Astrocyte (in vitro differentiated cells and primary cell): ENCODE measurements at regions not wholly inside any gene's neighbourhood (a gene's known extent, or its start where the extent isn't known, plus 50 kb on each side); places are given as distances from the start of the nearest gene placed in this dataset.

ENCODE experiments used
- DNase-seq: peaks from one replicate; pipeline ENCODE4 v3.0.0-alpha.2; 2010; ENCODE audit warnings: low read depth
- FAIRE-seq: peaks from 2 replicates; lab custom pipeline; 2011; peaks lifted over from hg19 to GRCh38; lab: Jason Lieb, UNC
- H2AFZ ChIP-seq: 2 replicates; pipeline ENCODE4 v1.6.0; 2012; ENCODE audit warnings: low read depth, low read length, inconsistent platforms
- H3K27ac ChIP-seq: 2 replicates; pipeline ENCODE4 v1.5.1; 2011; ENCODE audit warnings: low read depth, low read length, inconsistent platforms
- H3K27me3 ChIP-seq: 2 replicates; pipeline ENCODE4 v1.6.0; 2011; ENCODE audit warnings: low read length, inconsistent platforms; ENCODE audit not compliant: insufficient read depth
- H3K36me3 ChIP-seq: 2 replicates; pipeline ENCODE4 v1.5.1; 2011; ENCODE audit warnings: low read length, inconsistent platforms; ENCODE audit not compliant: insufficient read depth
- H3K4me1 ChIP-seq: 2 replicates; pipeline ENCODE4 v1.5.1; 2011; ENCODE audit warnings: low read length, inconsistent platforms; ENCODE audit not compliant: insufficient read depth
- H3K4me2 ChIP-seq: 2 replicates; pipeline ENCODE4 v1.6.0; 2012; ENCODE audit warnings: low read length, inconsistent platforms
- H3K4me3 ChIP-seq: 2 replicates; pipeline ENCODE4 v1.5.1; 2011; ENCODE audit warnings: low read depth, mild to moderate bottlenecking, low read length, inconsistent platforms; ENCODE audit not compliant: insufficient read depth
- H3K79me2 ChIP-seq: 2 replicates; pipeline ENCODE4 v1.6.0; 2012; ENCODE audit warnings: mild to moderate bottlenecking, low read length, inconsistent platforms; ENCODE audit not compliant: insufficient read depth
- H3K9ac ChIP-seq: 2 replicates; pipeline ENCODE4 v1.6.0; 2012; ENCODE audit warnings: mild to moderate bottlenecking, low read length, inconsistent platforms
- H3K9me3 ChIP-seq: 2 replicates; pipeline ENCODE4 v1.5.1; 2012; ENCODE audit warnings: low read depth, mild to moderate bottlenecking, low read length, inconsistent platforms; ENCODE audit not compliant: insufficient read depth
- H4K20me1 ChIP-seq: 2 replicates; pipeline ENCODE4 v1.6.0; 2012; ENCODE audit warnings: low read length, inconsistent platforms; ENCODE audit not compliant: insufficient read depth
- H3K27ac Mint-ChIP-seq: one replicate; pipeline ENCODE4 v1.8.0; 2021; ENCODE audit warnings: mild to moderate bottlenecking, mixed read lengths; ENCODE audit not compliant: unreplicated experiment
- H3K27me3 Mint-ChIP-seq: one replicate; pipeline ENCODE4 v1.8.0; 2021; ENCODE audit warnings: low read depth, mixed read lengths; ENCODE audit not compliant: unreplicated experiment
- H3K36me3 Mint-ChIP-seq: one replicate; pipeline ENCODE4 v1.8.0; 2021; ENCODE audit warnings: low read depth, mixed read lengths; ENCODE audit not compliant: unreplicated experiment
- H3K4me1 Mint-ChIP-seq: one replicate; pipeline ENCODE4 v1.8.0; 2021; ENCODE audit warnings: low read depth, mixed read lengths; ENCODE audit not compliant: unreplicated experiment
- H3K4me3 Mint-ChIP-seq: one replicate; pipeline ENCODE4 v1.8.0; 2021; ENCODE audit warnings: mild to moderate bottlenecking, moderate library complexity, mixed read lengths; ENCODE audit not compliant: unreplicated experiment
- H3K9me3 Mint-ChIP-seq: one replicate; pipeline ENCODE4 v1.8.0; 2021; ENCODE audit warnings: mild to moderate bottlenecking, mixed read lengths; ENCODE audit not compliant: unreplicated experiment
- EZH2 ChIP-seq: IDR thresholded peaks from 2 replicates; pipeline ENCODE4 v1.6.1; 2012; ENCODE audit warnings: mild to moderate bottlenecking, low read length, inconsistent platforms; ENCODE audit not compliant: insufficient read depth
- TF ChIP-seq, protein P1 (sequence below): IDR thresholded peaks from 2 replicates; pipeline ENCODE4 v1.5.1; 2011; ENCODE audit warnings: low read depth, mild to moderate bottlenecking, inconsistent platforms, low read length, moderate library complexity; ENCODE audit not compliant: insufficient read depth

DNA sequence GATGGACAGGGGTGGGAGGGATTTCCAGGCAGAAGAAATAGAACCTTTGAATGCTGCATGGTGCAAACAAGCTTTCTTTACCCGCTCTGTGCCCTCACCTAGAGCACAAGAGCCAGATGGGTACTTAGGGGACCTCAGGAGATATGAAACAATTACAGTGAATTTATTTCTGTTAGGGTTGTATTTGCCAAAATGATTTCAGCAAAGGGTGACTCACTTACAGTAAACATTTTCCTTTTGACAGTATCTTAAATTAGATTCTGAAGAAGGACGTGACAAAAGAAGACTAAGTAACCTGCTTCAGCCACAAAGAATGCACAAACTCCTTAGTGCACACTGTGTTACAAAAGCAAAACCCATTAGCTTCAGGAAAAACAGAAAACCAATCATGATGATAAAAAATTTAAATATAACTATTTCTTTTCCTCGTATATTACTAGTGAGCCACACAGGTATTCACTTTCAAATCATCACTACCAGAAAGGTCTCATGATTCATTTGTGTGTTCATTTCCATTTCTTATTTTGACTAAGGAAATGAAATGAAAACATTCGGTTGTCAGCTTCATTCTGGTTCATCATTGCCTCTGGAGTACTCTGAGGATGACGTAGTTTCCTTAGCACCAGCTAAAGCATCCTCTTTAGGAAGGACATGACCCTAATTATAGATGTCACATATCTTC lies 158.8 kb downstream of the NHLRC3 start:
- Histone ChIP-seq H3K9ac (no peak overlapping the region), H2AFZ (no peak overlapping the region), H3K9me3 (no peaks in the 10 kb centered on the region), H3K79me2 (no peaks in the 10 kb centered on the region), H4K20me1 (no peaks in the 10 kb centered on the region), H3K4me3 (no peak overlapping the region), H3K27ac (no peak overlapping the region), H3K27me3 (no peaks in the 10 kb centered on the region), H3K4me2 (no peak overlapping the region), H3K4me1 (no peaks in the 10 kb centered on the region), H3K36me3 (no peaks in the 10 kb centered on the region)
- FAIRE-seq: no peak
- H3K27ac Mint-ChIP-seq: no peak overlapping the region
- no peaks in the 10 kb centered on the region for H3K36me3 Mint-ChIP-seq
- DNase-seq: no peak
- TF ChIP-seq EZH2: no peak
- TF ChIP-seq, protein P1, sequence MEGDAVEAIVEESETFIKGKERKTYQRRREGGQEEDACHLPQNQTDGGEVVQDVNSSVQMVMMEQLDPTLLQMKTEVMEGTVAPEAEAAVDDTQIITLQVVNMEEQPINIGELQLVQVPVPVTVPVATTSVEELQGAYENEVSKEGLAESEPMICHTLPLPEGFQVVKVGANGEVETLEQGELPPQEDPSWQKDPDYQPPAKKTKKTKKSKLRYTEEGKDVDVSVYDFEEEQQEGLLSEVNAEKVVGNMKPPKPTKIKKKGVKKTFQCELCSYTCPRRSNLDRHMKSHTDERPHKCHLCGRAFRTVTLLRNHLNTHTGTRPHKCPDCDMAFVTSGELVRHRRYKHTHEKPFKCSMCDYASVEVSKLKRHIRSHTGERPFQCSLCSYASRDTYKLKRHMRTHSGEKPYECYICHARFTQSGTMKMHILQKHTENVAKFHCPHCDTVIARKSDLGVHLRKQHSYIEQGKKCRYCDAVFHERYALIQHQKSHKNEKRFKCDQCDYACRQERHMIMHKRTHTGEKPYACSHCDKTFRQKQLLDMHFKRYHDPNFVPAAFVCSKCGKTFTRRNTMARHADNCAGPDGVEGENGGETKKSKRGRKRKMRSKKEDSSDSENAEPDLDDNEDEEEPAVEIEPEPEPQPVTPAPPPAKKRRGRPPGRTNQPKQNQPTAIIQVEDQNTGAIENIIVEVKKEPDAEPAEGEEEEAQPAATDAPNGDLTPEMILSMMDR: no peak
- no peaks in the 10 kb centered on the region for H3K9me3 Mint-ChIP-seq
- peaks cover 16% of the 10 kb centered on the region for H3K4me1 Mint-ChIP-seq
- H3K4me3 Mint-ChIP-seq: no peak overlapping the region
- H3K27me3 Mint-ChIP-seq: peaks cover 9% of the 10 kb centered on the region

DNA sequence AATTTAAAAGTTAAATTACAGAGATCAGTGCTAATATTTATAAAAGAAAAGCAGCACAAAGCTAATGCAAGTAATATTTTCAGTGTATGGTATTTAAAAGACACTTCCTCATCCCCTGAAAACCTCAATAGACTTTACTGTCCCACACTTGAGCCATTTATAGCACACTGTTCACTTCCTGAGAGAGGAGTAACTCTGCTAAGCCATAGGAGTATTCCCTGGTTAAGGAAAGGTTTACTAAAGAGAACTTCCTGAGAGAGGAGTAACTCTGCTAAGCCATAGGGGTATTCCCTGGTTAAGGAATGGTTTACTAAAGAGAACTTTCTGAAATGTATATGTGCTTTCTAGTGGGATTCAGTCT lies 159.4 kb downstream of the NHLRC3 start:
- DNase-seq (no peak), FAIRE-seq (no peak)
- H3K4me3 ChIP-seq: no peak overlapping the region
- H3K36me3 ChIP-seq: no peaks in the 10 kb centered on the region
- peaks cover 16% of the 10 kb centered on the region for H3K4me1 Mint-ChIP-seq
- peaks cover 9% of the 10 kb centered on the region for H3K27me3 Mint-ChIP-seq
- no peaks in the 10 kb centered on the region for H3K79me2 ChIP-seq
- H3K4me1 ChIP-seq: no peaks in the 10 kb centered on the region
- H3K27me3 ChIP-seq: no peaks in the 10 kb centered on the region
- H3K4me3 Mint-ChIP-seq: no peak overlapping the region
- H3K9me3 ChIP-seq: no peaks in the 10 kb centered on the region
- no peaks in the 10 kb centered on the region for H3K36me3 Mint-ChIP-seq
- no peaks in the 10 kb centered on the region for H4K20me1 ChIP-seq
- H3K27ac ChIP-seq: no peak overlapping the region
- no peaks in the 10 kb centered on the region for H3K9me3 Mint-ChIP-seq
- H3K4me2 ChIP-seq: no peak overlapping the region
- H3K27ac Mint-ChIP-seq: no peak overlapping the region
- no peak overlapping the region for H3K9ac ChIP-seq
- TF ChIP-seq EZH2: no peak
- TF ChIP-seq, protein P1: no peak
- no peak overlapping the region for H2AFZ ChIP-seq

DNA sequence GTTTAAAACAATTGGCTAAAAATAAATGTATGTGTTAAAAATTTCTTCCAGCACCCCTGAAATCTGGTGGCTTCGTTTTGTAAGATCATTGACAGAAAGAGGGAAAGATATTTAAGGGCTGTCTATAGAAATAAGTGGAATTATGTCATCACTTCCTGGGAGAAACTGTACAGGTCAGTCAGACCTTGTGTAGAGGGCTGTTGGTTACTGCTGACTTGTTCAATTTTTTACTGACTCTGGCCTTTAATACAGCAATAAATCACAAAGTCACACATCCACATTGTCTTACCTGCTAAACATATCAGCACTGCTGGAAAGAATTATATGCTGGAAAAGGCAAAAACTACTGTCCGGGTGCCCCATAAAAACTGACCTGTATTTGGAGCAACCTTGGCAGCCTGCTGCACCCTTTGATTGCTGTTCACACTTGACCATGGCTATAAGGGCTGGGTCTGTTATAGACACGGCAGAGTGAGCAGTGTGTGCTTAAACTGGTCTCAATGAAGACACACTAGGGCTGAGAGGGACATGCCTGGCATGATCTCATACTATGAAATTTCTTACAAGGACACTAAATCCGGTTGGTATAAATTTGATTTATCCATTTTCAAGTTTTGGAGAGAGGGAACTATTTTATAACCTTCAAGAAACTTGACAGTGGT lies 162.1 kb downstream of the NHLRC3 start:
- H3K9me3 ChIP-seq: no peaks in the 10 kb centered on the region
- H3K9ac ChIP-seq: no peak overlapping the region
- H3K4me1 ChIP-seq: no peaks in the 10 kb centered on the region
- no peak overlapping the region for H3K4me2 ChIP-seq
- H3K27me3 ChIP-seq: no peaks in the 10 kb centered on the region
- no peaks in the 10 kb centered on the region for H3K36me3 Mint-ChIP-seq
- FAIRE-seq: no peak
- H3K4me3 ChIP-seq: no peak overlapping the region
- no peak for TF ChIP-seq EZH2
- TF ChIP-seq, protein P1: no peak
- H2AFZ ChIP-seq: no peak overlapping the region
- no peaks in the 10 kb centered on the region for H3K9me3 Mint-ChIP-seq
- H4K20me1 ChIP-seq: no peaks in the 10 kb centered on the region
- H3K27ac Mint-ChIP-seq: no peak overlapping the region
- DNase-seq: no peak
- no peaks in the 10 kb centered on the region for H3K79me2 ChIP-seq
- H3K4me3 Mint-ChIP-seq: no peak overlapping the region
- H3K27me3 Mint-ChIP-seq: no peaks in the 10 kb centered on the region
- no peak overlapping the region for H3K27ac ChIP-seq
- no peaks in the 10 kb centered on the region for H3K36me3 ChIP-seq
- peaks cover 16% of the 10 kb centered on the region for H3K4me1 Mint-ChIP-seq
